Lung (tissue), 11 donors: ENCODE measurements at regions not wholly inside any gene's neighbourhood (a gene's known extent, or its start where the extent isn't known, plus 50 kb on each side); places are given as distances from the start of the nearest gene placed in this dataset.
A peak's percentile ranks its signal among the peaks of the same experiment; 100 is the strongest.

Experiments
- ATAC-seq: fragments of 200-7000 bp; cut with Tn5 transposase; one replicate; pipeline ENCODE4 v1.9.1; 2020; ENCODE audit warnings: moderate number of reproducible peaks; ENCODE audit not compliant: insufficient read depth, low FRiP score
- DNase-seq, 3 donors: peaks; one replicate each; pipeline ENCODE4 v3.0.0-alpha.2; 2013 to 2017
- H3K27ac ChIP-seq, 2 donors: one replicate each; pipeline ENCODE4 v1.5.1; 2013; ENCODE audit warnings: mild to moderate bottlenecking in 2 of 2, moderate library complexity in 2 of 2, control low read depth in 1 of 2, inconsistent platforms in 1 of 2, low read depth in 1 of 2, low read length in 1 of 2
- H3K27me3 ChIP-seq, 3 donors: one replicate each; pipeline ENCODE4 v1.5.1; 2013; ENCODE audit warnings: low read length in 2 of 3; ENCODE audit not compliant: control insufficient read depth in 3 of 3, insufficient read depth in 3 of 3
- H3K36me3 ChIP-seq, 4 donors: one replicate each; pipeline ENCODE4 v1.5.1; 2013; ENCODE audit warnings: low read length in 4 of 4, mild to moderate bottlenecking in 1 of 4, moderate library complexity in 1 of 4; ENCODE audit not compliant: control insufficient read depth in 4 of 4, insufficient read depth in 4 of 4
- H3K4me1 ChIP-seq, 5 donors: one replicate each; pipeline ENCODE4 v1.5.1; 2013; ENCODE audit warnings: low read length in 5 of 5, mild to moderate bottlenecking in 2 of 5, moderate library complexity in 1 of 5; ENCODE audit not compliant: control insufficient read depth in 5 of 5, insufficient read depth in 5 of 5
- H3K4me3 ChIP-seq: one replicate; pipeline ENCODE4 v1.5.1; 2013; ENCODE audit warnings: mild to moderate bottlenecking, control low read depth, moderate library complexity
- H3K9ac ChIP-seq, 2 donors: one replicate each; pipeline ENCODE4 v1.5.1; 2013; ENCODE audit warnings: low read length in 2 of 2, control low read depth in 1 of 2; ENCODE audit not compliant: insufficient read depth in 1 of 2
- H3K9me3 ChIP-seq, 4 donors: one replicate each; pipeline ENCODE4 v1.5.1; 2013; ENCODE audit warnings: low read length in 3 of 4, mild to moderate bottlenecking in 1 of 4, moderate library complexity in 1 of 4; ENCODE audit not compliant: control insufficient read depth in 4 of 4, insufficient read depth in 3 of 4
- WGBS, 2 donors: extraction: QIAGEN DNeasy Blood & Tissue Kit; methylation state at CpG; one replicate each; pipeline ENCODE4 v1.1.7; 2013; 5-methylcytosine and 5-hydroxymethylcytosine counted together
- TF ChIP-seq, protein P1 (sequence below): IDR thresholded peaks from 2 replicates; pipeline ENCODE4 v1.5.1; 2012; ENCODE audit warnings: mild to moderate bottlenecking; ENCODE audit errors: control extremely low read depth, extremely low read depth
- donor health status: control.
- donor health status: control.
- donor health status: Bipolar disorder and iron deficiency.
- donor health status: healthy.
- donor health status: DM: yes; HTN: yes; CAD: no.

DNA sequence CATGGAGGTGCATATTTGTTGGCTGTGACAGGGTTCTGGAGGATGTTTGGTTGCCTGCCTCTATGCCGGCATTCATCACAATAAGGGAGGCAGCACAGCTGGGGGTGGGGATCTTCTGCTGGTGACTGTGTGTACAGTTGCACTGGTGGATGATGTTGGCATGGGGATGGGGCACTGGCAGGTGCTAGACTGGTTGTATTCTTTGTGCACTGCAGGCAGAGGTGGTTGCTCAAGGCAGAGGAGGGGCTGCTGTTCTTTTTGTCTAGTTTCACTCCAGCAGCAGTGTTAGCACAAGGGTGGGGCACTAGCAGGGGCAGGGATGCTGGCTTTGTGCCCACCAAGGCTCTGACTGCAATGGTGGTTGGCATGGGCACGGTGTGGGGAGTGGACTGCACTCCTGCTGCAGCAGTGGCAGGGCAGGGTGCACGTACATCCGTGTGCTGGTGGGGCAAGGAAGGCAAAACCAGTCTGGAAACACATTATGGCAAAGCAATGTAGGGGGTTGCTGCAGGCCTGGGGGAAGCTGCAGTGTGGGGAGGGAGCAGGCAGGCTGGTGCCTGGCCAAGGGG is 69.3 kb downstream of the ISOC1 start:
- H3K9ac ChIP-seq = no peak overlapping the region
- TF ChIP-seq, protein P1, sequence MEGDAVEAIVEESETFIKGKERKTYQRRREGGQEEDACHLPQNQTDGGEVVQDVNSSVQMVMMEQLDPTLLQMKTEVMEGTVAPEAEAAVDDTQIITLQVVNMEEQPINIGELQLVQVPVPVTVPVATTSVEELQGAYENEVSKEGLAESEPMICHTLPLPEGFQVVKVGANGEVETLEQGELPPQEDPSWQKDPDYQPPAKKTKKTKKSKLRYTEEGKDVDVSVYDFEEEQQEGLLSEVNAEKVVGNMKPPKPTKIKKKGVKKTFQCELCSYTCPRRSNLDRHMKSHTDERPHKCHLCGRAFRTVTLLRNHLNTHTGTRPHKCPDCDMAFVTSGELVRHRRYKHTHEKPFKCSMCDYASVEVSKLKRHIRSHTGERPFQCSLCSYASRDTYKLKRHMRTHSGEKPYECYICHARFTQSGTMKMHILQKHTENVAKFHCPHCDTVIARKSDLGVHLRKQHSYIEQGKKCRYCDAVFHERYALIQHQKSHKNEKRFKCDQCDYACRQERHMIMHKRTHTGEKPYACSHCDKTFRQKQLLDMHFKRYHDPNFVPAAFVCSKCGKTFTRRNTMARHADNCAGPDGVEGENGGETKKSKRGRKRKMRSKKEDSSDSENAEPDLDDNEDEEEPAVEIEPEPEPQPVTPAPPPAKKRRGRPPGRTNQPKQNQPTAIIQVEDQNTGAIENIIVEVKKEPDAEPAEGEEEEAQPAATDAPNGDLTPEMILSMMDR = no peak
- no peaks in the 10 kb centered on the region for H3K27me3 ChIP-seq
- H3K36me3 ChIP-seq = no peaks in the 10 kb centered on the region
- peaks cover 0 to 7% (median 2%) of the 10 kb centered on the region in 4 donors for H3K9me3 ChIP-seq
- H3K27ac ChIP-seq = no peak overlapping the region
- H3K4me3 ChIP-seq = no peak overlapping the region
- ATAC-seq (no peak), DNase-seq (no peak)
- WGBS, 2 donors = 87 to 91% methylated on average over 4 of the region's 4 CpGs
- peaks cover 0 to 3% (median 0%) of the 10 kb centered on the region in 5 donors for H3K4me1 ChIP-seq

GRCh38 chr5:129170050-129170449 is 75.5 kb downstream of the ISOC1 start:
- no peak overlapping the region for H3K4me3 ChIP-seq
- H3K36me3 ChIP-seq = no peaks in the 10 kb centered on the region
- no peak overlapping the region for H3K9ac ChIP-seq
- DNase-seq (no peak), ATAC-seq (no peak)
- TF ChIP-seq, protein P1 = no peak
- no peak overlapping the region for H3K27ac ChIP-seq
- H3K27me3 ChIP-seq = no peaks in the 10 kb centered on the region
- H3K9me3 ChIP-seq = no peaks in the 10 kb centered on the region
- peaks cover 0 to 3% (median 0%) of the 10 kb centered on the region in 5 donors for H3K4me1 ChIP-seq
- WGBS, 2 donors = 65 to 89% methylated on average over 1 of the region's 1 CpG

- 75 to 76% methylated on average over 2 of the region's 2 CpGs for WGBS, 2 donors
- Histone ChIP-seq H3K9me3 (no peaks in the 10 kb centered on the region), H3K36me3 (no peaks in the 10 kb centered on the region), H3K4me1 (peaks cover 0 to 2% (median 0%) of the 10 kb centered on the region in 5 donors), H3K4me3 (no peak overlapping the region), H3K9ac (no peak overlapping the region), H3K27me3 (no peaks in the 10 kb centered on the region), H3K27ac (no peak overlapping the region)
- TF ChIP-seq, protein P1 = no peak
- DNase-seq (peak in 2 of 3 donors; percentile 20 to 44), ATAC-seq (no peak)
Observed at GRCh38 chr5:129171194-129171944, 76.8 kb downstream of the ISOC1 start.
